IgD-negative memory B cell (primary cell): ENCODE measurements at regions not wholly inside any gene's neighbourhood (a gene's known extent, or its start where the extent isn't known, plus 50 kb on each side); places are given as distances from the start of the nearest gene placed in this dataset.
A peak's percentile ranks its signal among the peaks of the same experiment; 100 is the strongest.
"Not testable (repeated sequence)": the region's sequence is repeated elsewhere in the genome, so short reads cannot be mapped to it uniquely, and the experiment has no call there.

Source experiments
- H3K27ac Mint-ChIP-seq, 3 donors: one replicate each; pipeline ENCODE4 v1.8.0; 2020 to 2022; ENCODE audit warnings: mild to moderate bottlenecking in 3 of 3, mixed read lengths in 3 of 3, moderate library complexity in 1 of 3
- H3K27me3 Mint-ChIP-seq: one replicate; pipeline ENCODE4 v1.8.0; 2021; ENCODE audit warnings: mixed read lengths
- H3K36me3 Mint-ChIP-seq: one replicate; pipeline ENCODE4 v1.8.0; 2020; ENCODE audit warnings: mild to moderate bottlenecking, mixed read lengths
- H3K4me1 Mint-ChIP-seq, 3 donors: one replicate each; pipeline ENCODE4 v1.8.0; 2020 to 2022; ENCODE audit warnings: mixed read lengths in 3 of 3, mild to moderate bottlenecking in 1 of 3
- H3K4me3 Mint-ChIP-seq, 4 donors: one replicate each; pipeline ENCODE4 v1.8.0; 2020 to 2022; ENCODE audit warnings: mild to moderate bottlenecking in 4 of 4, mixed read lengths in 4 of 4, moderate library complexity in 3 of 4
- H3K9me3 Mint-ChIP-seq, 3 donors: one replicate each; pipeline ENCODE4 v1.8.0; 2020 to 2021; ENCODE audit warnings: mixed read lengths in 3 of 3, mild to moderate bottlenecking in 1 of 3

DNA sequence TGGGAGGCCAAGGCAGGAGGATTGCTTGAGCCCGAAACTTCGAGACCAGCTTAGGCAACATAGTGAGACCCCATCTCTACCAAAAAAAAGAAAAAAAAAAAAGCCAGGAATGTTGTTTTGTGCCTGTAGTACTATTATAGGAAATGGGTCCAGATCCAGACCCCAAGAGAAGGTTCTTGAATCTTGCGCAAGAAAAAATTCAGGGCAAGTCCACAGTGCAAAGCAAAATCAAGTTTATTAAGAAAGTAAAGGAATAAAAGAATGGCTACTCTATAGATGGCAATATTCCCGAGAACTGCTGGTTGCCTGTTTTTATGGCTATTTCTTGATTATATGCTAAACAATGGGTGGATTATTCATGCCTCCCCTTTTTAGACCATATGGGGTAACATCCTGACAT lies 51.2 kb upstream of the RDX start:
- H3K27me3 Mint-ChIP-seq = peaks cover 3% of the 10 kb centered on the region
- H3K4me3 Mint-ChIP-seq = no peak overlapping the region
- peaks cover 0 to 3% (median 0%) of the 10 kb centered on the region in 3 donors for H3K9me3 Mint-ChIP-seq
- H3K36me3 Mint-ChIP-seq = no peaks in the 10 kb centered on the region
- H3K4me1 Mint-ChIP-seq = peaks cover 17 to 24% (median 21%) of the 10 kb centered on the region in 3 donors
- no peak overlapping the region for H3K27ac Mint-ChIP-seq

DNA sequence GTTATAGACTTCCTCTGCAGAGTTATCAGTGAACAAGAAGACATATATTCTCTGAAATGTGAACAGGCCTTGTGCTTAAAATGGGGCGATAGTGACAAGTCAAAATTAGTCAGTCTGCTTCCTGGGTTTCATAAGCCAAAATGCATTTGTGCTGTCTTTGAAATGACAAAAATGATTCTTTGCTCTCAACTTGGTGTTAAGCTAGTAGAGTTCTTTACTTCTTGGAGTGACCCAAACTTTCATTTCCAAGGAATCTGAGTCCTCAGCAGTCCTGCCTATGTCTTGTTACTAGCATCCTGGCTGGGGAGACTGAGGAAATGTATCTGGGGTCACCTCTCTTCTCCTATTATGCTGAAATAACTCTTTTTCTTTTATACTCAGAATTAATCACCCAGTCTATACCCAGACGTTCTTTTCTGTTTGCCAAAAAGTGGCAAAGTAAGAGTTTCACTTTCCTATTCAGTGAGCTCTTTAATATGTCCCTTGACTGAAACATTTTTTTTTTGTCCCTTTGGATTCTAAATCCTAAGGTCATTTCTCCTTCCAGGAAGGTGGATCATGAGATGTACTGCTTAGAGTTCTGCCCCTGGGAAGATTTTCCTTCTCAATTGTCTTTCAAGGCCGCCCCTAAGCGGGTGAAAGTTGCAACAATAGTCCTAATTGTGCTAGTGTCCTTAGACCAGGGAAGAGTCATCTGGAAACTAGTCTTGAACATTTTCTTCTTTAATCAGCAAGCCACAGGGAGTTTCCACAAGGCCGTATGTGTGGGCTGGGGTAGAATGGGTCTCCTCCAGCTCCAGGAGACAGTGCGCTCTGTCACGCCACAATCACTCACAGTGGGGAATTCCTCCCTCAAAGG lies 53.0 kb upstream of the RDX start:
- no peaks in the 10 kb centered on the region for H3K9me3 Mint-ChIP-seq
- peaks cover 17 to 24% (median 21%) of the 10 kb centered on the region in 3 donors for H3K4me1 Mint-ChIP-seq
- H3K36me3 Mint-ChIP-seq = no peaks in the 10 kb centered on the region

DNA sequence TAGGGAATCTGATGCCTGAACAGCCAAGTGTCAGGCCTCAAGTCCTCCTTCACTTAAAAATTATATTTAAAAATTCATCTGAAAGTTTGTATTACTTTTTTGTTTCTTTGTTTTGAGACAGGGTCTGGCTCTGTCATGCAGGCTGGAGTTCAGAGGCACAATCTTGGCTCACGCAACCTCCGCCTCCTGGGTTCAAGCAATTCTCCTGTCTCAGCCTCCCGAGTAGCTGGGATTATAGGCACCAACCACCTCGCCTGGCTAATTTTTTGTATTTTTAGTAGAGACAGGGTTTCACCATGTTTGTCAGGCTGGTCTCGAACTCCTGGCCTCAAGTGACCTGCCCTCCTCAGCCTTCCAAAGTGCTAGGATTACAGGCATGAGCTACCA lies 53.6 kb upstream of the RDX start:
- H3K4me3 Mint-ChIP-seq, H3K27ac Mint-ChIP-seq: not testable (repeated sequence)

More for the DNA sequence above, 53.0 kb upstream of the RDX start:
- Mint-ChIP-seq H3K4me3 (peak overlapping the region in 3 of 4 donors; percentile 2 to 84 (median 74)), H3K27ac (peak overlapping the region in 1 of 3 donors; percentile 67), H3K27me3 (no peaks in the 10 kb centered on the region)

DNA sequence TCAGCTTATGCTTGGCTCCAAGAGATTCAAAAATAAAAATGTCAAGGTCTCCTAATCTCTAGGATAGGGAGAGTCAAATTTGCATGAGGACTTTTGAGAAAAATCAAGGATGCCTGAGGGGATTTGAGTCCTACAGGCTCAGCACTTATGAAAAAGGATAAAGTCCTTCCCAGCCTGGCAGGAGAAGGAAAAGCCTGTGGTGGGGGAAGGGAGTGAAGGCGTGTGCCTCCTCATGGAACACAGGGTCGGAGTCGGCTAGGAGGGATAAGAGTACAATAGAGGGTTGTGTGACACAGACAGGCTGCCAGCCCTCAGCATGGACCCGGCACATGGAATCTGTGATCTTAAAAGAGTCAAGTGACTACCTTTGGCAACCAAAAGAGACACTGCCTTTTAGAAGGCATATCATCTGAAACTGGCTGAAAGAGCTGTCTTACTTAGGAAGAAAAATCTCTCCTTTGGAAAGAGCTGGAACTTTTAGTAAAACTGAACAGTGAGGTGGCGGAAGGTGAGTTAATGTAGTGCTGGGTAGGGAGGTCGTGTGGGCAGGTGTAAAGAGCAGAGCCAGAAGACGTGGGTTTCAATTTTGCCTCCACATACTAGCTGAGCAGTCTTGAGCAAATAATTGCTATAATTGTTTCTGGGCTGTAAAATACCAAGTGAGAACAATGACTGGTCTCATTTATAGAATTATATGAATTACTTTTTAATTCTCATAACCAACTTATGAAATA lies 58.8 kb upstream of the RDX start:
- Mint-ChIP-seq H3K27ac (no peak overlapping the region), H3K36me3 (no peaks in the 10 kb centered on the region), H3K4me1 (peaks cover 0 to 4% (median 0%) of the 10 kb centered on the region in 3 donors)

More for the DNA sequence above, 53.6 kb upstream of the RDX start:
- not testable (repeated sequence) for H3K9me3 Mint-ChIP-seq, H3K27me3 Mint-ChIP-seq, H3K36me3 Mint-ChIP-seq
- peaks cover 17 to 24% (median 20%) of the 10 kb centered on the region in 3 donors for H3K4me1 Mint-ChIP-seq

DNA sequence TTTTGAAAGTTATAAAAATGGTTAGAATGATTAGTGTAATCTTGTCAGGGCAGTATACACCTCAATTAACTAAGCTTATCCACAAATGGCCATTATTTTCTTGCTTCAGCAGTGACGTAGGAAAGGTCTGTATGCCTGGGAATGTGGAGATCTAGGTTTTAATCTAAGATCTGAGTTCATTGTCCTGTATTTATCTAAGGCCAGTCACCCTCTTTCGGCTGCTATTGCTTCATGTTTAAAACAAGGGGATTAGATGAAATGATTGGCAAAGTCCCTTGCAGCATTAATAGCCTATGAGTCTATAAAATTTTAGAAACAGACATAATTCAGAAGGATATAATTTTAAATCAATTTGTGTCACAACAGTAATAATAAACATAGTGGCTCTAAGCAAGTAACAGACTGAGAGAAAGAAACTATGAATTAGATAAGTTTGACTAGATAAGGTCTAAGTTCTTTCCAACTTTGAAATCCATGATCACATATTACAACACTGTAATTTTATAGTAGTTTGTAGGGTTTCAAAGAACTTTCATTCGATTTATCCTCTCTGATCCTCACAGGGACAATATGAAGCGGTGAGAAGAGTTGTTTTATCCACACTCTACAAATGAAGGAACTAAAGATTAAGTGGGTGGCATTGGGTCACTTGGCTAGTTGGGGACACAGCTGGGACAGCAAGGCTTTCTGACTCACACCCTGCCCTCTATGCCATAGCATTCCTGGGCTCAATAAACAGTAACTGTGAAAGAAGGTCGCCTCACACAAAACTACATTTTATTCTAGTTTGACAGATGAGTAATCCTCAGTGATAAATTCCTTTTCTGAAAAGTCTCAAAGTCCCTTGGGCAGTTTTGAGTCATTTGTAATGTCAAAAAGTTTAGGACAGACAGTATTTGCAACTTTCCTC lies 60.6 kb upstream of the RDX start:
- Mint-ChIP-seq H3K27me3 (peaks cover 2% of the 10 kb centered on the region), H3K36me3 (no peaks in the 10 kb centered on the region), H3K4me1 (peaks cover 0 to 4% (median 0%) of the 10 kb centered on the region in 3 donors), H3K9me3 (no peaks in the 10 kb centered on the region), H3K4me3 (no peak overlapping the region), H3K27ac (no peak overlapping the region)

More for the DNA sequence above, 58.8 kb upstream of the RDX start:
- no peak overlapping the region for H3K4me3 Mint-ChIP-seq
- peaks cover 2% of the 10 kb centered on the region for H3K27me3 Mint-ChIP-seq
- H3K9me3 Mint-ChIP-seq = no peaks in the 10 kb centered on the region

DNA sequence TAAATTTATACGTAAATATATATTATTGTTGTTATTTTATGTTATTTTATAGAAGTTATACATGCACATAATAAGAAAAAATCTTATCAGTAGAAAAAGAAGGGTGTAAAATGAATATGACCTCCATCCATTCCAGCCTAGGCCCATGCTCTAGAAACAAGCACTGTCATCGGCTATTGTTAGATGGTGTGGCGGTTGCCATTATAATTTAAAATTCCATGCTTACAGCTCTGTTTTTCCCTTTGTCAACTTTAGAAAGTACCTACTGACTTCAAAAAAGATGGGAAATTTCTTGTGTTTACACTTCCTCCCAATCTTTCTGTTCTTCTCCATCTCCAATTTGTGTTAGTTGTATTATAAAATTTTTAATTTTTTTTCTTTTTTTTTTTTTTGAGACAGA lies 61.9 kb upstream of the RDX start:
- peaks cover 2% of the 10 kb centered on the region for H3K27me3 Mint-ChIP-seq
- H3K4me1 Mint-ChIP-seq = peaks cover 0 to 4% (median 0%) of the 10 kb centered on the region in 3 donors
- no peak overlapping the region for H3K4me3 Mint-ChIP-seq
- no peak overlapping the region for H3K27ac Mint-ChIP-seq
- no peaks in the 10 kb centered on the region for H3K9me3 Mint-ChIP-seq
- H3K36me3 Mint-ChIP-seq = no peaks in the 10 kb centered on the region

DNA sequence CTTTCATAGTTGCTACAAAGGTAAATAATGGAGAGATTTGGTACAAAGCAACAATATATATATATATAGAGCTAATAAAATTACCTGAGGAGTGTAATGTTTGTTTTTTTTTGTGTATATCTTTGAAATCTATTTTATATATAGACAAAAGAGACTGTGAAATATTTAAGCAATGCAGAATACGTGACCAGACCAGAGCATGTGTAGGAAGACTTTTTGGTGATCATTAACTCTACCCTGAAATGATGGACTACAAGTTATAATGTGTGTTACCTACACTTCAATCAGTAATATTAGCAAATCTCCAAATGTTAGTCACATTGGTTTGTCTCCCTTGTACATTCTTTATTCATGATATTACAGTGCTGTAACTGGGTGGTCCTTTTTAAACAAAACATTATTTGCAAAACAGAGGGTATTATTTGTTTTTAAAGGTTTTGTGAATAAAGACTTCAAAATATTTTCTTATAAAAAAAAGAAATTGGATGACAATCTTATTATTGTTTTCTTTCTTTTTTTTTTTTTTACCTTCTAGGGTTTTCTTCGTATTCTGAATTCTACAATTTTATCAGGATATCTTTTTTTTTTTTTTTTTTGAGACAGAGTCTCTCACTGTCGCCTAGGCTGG lies 64.5 kb upstream of the RDX start:
- H3K27ac Mint-ChIP-seq, H3K27me3 Mint-ChIP-seq, H3K36me3 Mint-ChIP-seq, H3K9me3 Mint-ChIP-seq, H3K4me1 Mint-ChIP-seq, H3K4me3 Mint-ChIP-seq: not testable (repeated sequence)

DNA sequence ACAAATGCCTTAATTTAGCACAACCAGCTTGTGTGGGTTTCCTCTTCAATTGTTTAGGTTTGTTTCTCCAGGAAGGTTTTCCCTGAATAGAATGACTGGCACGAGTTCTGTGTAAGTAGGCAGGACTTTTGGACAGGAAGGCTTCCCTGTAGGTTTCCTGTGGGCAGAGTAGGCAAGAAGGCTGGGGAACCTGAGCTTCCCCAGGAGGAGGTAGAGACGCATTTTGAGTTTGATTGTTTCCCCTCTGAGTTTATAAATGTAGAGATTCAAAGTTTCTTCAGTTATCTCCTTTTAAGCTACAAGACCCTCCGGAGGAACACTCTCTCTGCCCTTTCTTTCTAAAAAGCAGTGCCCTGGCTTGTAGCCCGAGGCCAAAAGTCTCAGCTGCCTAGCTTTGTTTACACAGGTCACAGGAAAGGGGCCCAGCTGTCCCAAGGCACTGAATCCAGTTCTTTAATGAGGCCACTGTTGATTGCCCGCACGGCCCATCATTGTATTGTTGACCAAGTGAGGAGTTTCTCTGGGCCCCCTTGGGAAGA lies 66.6 kb upstream of the RDX start:
- Mint-ChIP-seq H3K27ac (no peak overlapping the region), H3K27me3 (no peaks in the 10 kb centered on the region), H3K36me3 (no peaks in the 10 kb centered on the region), H3K9me3 (no peaks in the 10 kb centered on the region), H3K4me1 (no peaks in the 10 kb centered on the region), H3K4me3 (no peak overlapping the region)

DNA sequence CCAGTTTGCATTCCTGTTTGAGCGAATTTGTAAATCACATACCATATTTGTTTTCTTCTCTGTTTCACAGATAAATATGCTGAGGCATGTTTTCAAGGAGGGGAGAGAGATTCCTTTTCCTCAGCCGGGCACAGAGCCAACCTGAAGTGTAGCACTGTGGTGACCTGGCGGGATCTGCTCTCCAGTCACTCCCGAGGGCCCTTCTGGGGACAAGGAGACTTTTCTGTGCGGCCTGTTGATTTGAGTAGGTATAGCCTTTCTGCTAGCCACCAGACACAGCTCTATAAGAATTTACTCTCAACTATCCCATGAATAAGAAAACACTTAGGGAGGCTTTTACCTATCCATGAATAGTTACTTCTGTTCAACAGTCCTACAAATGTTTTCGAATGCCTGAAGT lies 63.5 kb upstream of the FDX1 start:
- H3K27ac Mint-ChIP-seq = no peak overlapping the region

DNA sequence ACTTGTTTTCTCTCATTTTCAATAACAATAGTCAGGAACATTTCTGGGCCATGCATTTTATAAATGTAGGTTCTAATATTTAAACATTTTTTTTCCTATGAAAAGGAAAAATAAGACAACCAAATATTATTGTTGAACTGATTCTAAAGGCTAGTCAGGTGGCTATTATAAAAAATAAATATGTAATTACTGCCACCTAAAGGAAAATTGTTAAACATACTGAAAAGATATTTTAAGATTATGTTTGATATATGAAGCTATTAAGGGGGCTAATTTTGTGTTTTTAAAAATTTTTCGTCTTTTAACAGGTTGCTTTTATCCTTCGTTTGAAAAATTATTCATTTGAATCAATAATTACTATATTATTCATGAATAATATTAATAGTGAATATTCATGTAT lies 62.2 kb upstream of the FDX1 start:
- Mint-ChIP-seq H3K9me3 (no peaks in the 10 kb centered on the region), H3K4me1 (no peaks in the 10 kb centered on the region), H3K27me3 (no peaks in the 10 kb centered on the region), H3K27ac (no peak overlapping the region), H3K36me3 (no peaks in the 10 kb centered on the region), H3K4me3 (no peak overlapping the region)

More for the DNA sequence above, 63.5 kb upstream of the FDX1 start:
- no peak overlapping the region for H3K4me3 Mint-ChIP-seq
- H3K4me1 Mint-ChIP-seq = no peaks in the 10 kb centered on the region
- no peaks in the 10 kb centered on the region for H3K27me3 Mint-ChIP-seq
- H3K36me3 Mint-ChIP-seq = no peaks in the 10 kb centered on the region
- no peaks in the 10 kb centered on the region for H3K9me3 Mint-ChIP-seq

DNA sequence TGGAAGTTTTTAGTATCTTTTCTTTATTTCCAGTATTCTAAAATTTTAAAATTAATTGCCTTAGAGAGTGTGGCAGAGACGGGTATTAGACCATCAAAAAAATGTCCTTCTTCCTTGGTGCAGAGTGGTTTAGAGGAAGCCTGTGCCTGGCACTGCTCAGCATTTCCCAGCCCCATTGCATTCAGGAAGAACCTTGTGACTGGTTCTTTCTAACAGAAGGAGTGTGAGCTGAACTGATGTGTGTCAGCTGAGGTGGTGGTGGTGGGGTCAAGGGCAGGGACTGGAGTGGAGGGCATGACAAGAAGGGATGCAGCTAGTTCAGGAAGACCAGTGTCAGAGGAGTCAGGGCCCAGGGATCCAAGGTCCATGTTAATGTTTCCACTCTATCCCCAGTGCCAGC lies 58.7 kb upstream of the FDX1 start:
- H3K4me1 Mint-ChIP-seq = peaks cover 0 to 2% (median 0%) of the 10 kb centered on the region in 3 donors
- H3K36me3 Mint-ChIP-seq = no peaks in the 10 kb centered on the region
- H3K9me3 Mint-ChIP-seq = no peaks in the 10 kb centered on the region
- no peak overlapping the region for H3K27ac Mint-ChIP-seq
- H3K27me3 Mint-ChIP-seq = no peaks in the 10 kb centered on the region
- H3K4me3 Mint-ChIP-seq = peak overlapping the region in 1 of 4 donors; percentile 41

DNA sequence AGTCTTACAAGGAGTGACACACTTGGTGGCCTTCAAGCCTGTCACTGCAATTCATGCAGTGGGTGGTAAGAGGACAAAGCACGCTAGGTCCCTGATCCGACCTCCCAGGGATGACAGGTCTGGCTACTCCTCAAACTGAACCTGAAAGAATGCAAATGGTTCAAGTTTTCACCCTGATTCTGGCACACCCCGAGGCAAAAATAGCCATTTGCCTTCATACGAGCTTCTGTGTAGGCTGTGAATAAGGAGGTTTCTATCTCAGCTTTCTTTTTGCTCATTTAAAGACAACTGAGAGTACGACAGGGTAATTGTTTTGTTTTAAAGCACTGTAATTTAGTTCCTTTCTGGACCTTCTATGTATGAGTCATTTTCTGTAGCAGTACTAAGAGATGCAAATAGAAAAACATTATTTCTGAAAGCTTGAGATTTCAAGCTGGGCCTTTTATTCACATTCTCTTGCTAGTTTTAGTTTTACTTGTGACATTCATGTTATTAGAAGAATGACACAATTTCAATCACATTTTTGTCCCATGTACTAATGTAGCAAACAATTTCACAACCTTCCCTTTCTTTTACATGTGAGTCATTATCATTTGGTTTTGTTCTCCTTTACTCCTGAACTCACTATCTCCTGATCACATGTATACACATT lies 56.6 kb upstream of the FDX1 start:
- H3K9me3 Mint-ChIP-seq = no peaks in the 10 kb centered on the region
- no peaks in the 10 kb centered on the region for H3K27me3 Mint-ChIP-seq
- peak overlapping the region in 2 of 4 donors; percentile 15 to 68 for H3K4me3 Mint-ChIP-seq
- H3K27ac Mint-ChIP-seq = no peak overlapping the region
- no peaks in the 10 kb centered on the region for H3K36me3 Mint-ChIP-seq
- peaks cover 0 to 7% (median 6%) of the 10 kb centered on the region in 3 donors for H3K4me1 Mint-ChIP-seq

DNA sequence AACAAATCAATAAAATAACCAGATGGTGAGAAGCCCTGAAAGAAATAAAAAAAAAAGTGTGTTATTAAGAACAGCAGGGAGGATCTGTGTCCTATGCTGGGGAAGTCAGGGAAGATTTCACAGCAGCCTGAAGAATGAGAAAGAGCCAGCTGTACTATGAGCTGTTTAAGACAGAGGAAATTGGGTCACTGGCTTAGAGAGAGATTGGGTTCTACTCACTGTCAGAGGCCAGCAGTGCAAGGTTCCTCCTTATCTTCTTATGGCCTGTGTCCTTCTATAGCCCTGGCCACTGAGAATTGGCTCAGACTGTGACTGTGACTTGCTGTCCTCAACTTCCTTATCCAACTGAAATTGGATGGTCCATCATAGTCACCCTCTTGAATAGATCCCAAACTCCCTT lies 54.8 kb upstream of the FDX1 start:
- no peaks in the 10 kb centered on the region for H3K9me3 Mint-ChIP-seq
- H3K27me3 Mint-ChIP-seq = no peaks in the 10 kb centered on the region
- H3K36me3 Mint-ChIP-seq = no peaks in the 10 kb centered on the region
- peaks cover 0 to 7% (median 6%) of the 10 kb centered on the region in 3 donors for H3K4me1 Mint-ChIP-seq
- H3K4me3 Mint-ChIP-seq = peak overlapping the region in 1 of 4 donors; percentile 74
- H3K27ac Mint-ChIP-seq = no peak overlapping the region

DNA sequence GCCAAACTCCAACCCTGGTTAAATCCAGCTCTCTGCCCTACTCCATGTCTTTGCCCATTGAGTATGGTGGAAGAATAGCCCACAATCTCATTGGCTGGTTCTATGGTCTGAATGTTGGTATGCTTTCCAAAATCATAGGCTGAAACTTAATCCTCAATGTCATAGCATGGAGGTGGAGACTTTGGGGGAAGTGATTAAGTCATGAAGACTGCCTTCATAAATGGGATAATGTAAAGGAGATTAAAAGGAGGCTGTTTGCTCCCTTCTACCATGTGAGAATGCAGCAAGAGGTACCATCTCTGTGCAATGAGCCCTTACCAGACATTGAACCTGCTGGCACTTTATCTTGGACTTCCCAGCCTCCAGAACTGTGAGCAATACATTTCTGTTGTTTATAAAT lies 54.4 kb upstream of the FDX1 start:
- Mint-ChIP-seq H3K9me3 (no peaks in the 10 kb centered on the region), H3K4me1 (peaks cover 0 to 7% (median 6%) of the 10 kb centered on the region in 3 donors), H3K27me3 (no peaks in the 10 kb centered on the region), H3K36me3 (no peaks in the 10 kb centered on the region), H3K4me3 (no peak overlapping the region), H3K27ac (no peak overlapping the region)
